A549 (cell line): ENCODE measurements at regions not wholly inside any gene's neighbourhood (a gene's known extent, or its start where the extent isn't known, plus 50 kb on each side); places are given as distances from the start of the nearest gene placed in this dataset.
A peak's percentile ranks its signal among the peaks of the same experiment; 100 is the strongest.
"Not testable (repeated sequence)": the region's sequence is repeated elsewhere in the genome, so short reads cannot be mapped to it uniquely, and the experiment has no call there.

Experiments
- ATAC-seq, 2 experiments: fragments of 200-7000 bp in 1 of 2; fragments of >200 bp in 1 of 2; cut with Nextera tagmentation in 1 of 2; cut with Tn5 transposase in 1 of 2; 3 replicates each; pipeline versions ENCODE4 v1.8.0 to v1.9.1; 2018 to 2020; ENCODE audit warnings: mild to moderate bottlenecking in 1 of 2, moderate library complexity in 1 of 2
- CTCF ChIA-PET: fragments of 300-600 bp; sonication (Branson Sonifier 250); formaldehyde crosslinking; extraction: SDS; loops from one replicate; lab custom pipeline; 2021; ENCODE audit warnings: antibody characterized with exemption, inconsistent platforms; lab: Yijun Ruan, JAX
- POLR2A ChIA-PET: fragments of 350-600 bp; formaldehyde crosslinking; extraction: SDS; loops from one replicate; lab custom pipeline; 2021; ENCODE audit warnings: antibody characterized with exemption, inconsistent platforms; lab: Yijun Ruan, JAX
- DNase-seq, 2 experiments: peaks; one replicate each; pipeline versions ENCODE4 v3.0.0 to v3.0.0-alpha.2; 2011 to 2016; ENCODE audit warnings: low read depth in 1 of 2, low spot score in 1 of 2
- FAIRE-seq: peaks from 2 replicates; lab custom pipeline; 2011; peaks lifted over from hg19 to GRCh38; lab: Jason Lieb, UNC
- H3K27ac ChIP-seq, 2 experiments: fragments of >200 bp; sonication (Bioruptor Twin); formaldehyde crosslinking; 3 replicates each; pipeline ENCODE4 v1.5.1; 2016 to 2017
- H3K4me1 ChIP-seq: fragments of >200 bp; sonication (Bioruptor Twin); formaldehyde crosslinking; 3 replicates; pipeline ENCODE4 v1.6.1; 2016
- H3K4me2 ChIP-seq: fragments of >200 bp; sonication (Bioruptor Twin); formaldehyde crosslinking; 3 replicates; pipeline ENCODE4 v1.6.1; 2016
- H3K4me3 ChIP-seq: fragments of >200 bp; sonication (Bioruptor Twin); formaldehyde crosslinking; 3 replicates; pipeline ENCODE4 v1.5.1; 2016
- H3K9me3 ChIP-seq: fragments of >200 bp; sonication (Bioruptor Twin); formaldehyde crosslinking; 3 replicates; pipeline ENCODE4 v1.6.1; 2016
- MAFK ChIP-seq: fragments of 450-650 bp; IDR thresholded peaks from 2 replicates; pipeline ENCODE4 v1.6.1; 2014; ENCODE audit not compliant: partially characterized antibody
- WGBS: methylation state at CpG from one replicate; pipeline ENCODE4 v1.1.6; 2017; ENCODE audit errors: missing lambda C conversion rate; 5-methylcytosine and 5-hydroxymethylcytosine counted together

- DNase-seq, result not testable (repeated sequence)
These were observed 821.9 kb downstream of the SPATA31A1 start for GRCh38 chr9:40177403-40177802.

DNA sequence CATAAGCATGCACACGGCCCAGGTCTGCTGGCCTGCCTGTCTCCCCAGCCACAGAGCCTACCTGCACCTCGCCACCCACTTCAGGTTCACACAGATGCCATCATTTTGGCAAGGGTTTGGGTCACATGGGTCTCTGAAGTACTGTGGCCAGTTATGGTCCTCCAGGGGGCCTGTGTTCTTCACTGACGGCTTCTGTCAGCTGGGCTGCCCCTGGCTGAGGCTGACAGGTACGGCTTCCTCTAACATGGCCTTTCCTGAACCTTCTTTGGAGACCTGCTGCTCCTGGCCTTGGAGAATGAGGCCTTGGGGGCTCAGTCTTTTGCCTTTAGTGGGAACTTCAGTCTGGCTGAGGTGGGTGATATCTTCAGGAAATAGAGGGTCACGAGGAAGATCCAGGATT lies 835.9 kb downstream of the SPATA31A1 start:
- FAIRE-seq, H3K4me3 ChIP-seq, H3K9me3 ChIP-seq, ATAC-seq, H3K4me1 ChIP-seq, H3K4me2 ChIP-seq, CTCF ChIA-PET, H3K27ac ChIP-seq, POLR2A ChIA-PET, DNase-seq: not testable (repeated sequence)
- WGBS, result 17% methylated on average over 2 of the region's 5 CpGs

More at GRCh38 chr9:40177403-40177802, 821.9 kb downstream of the SPATA31A1 start:
- ATAC-seq, result 0 out of 6 replicates have a peak, but pooled peaks of 1 of the 2 experiments have one; percentile 30
- H3K9me3 ChIP-seq, POLR2A ChIA-PET, H3K4me2 ChIP-seq, FAIRE-seq, H3K4me1 ChIP-seq, H3K27ac ChIP-seq, H3K4me3 ChIP-seq, CTCF ChIA-PET: not testable (repeated sequence)
- 63% methylated on average over 3 of the region's 23 CpGs for WGBS

- CTCF ChIA-PET, H3K9me3 ChIP-seq, H3K4me3 ChIP-seq, ATAC-seq, H3K27ac ChIP-seq, DNase-seq, H3K4me2 ChIP-seq, POLR2A ChIA-PET, H3K4me1 ChIP-seq, FAIRE-seq: not testable (repeated sequence)
- peak; percentile 18 for TF ChIP-seq MAFK
- 30% methylated on average over 1 of the region's 2 CpGs for WGBS
These were observed 836.7 kb downstream of the SPATA31A1 start for GRCh38 chr9:40192162-40192561.

- FAIRE-seq, H3K4me1 ChIP-seq, H3K27ac ChIP-seq, H3K9me3 ChIP-seq, DNase-seq, POLR2A ChIA-PET, CTCF ChIA-PET, H3K4me2 ChIP-seq, H3K4me3 ChIP-seq, ATAC-seq: not testable (repeated sequence)
- WGBS, result 41% methylated on average over 11 of the region's 15 CpGs
These were observed 840.8 kb downstream of the SPATA31A1 start for GRCh38 chr9:40196165-40196714.

- ATAC-seq, result not testable (repeated sequence)
These were observed 841.3 kb downstream of the SPATA31A1 start for GRCh38 chr9:40196803-40197202.

DNA sequence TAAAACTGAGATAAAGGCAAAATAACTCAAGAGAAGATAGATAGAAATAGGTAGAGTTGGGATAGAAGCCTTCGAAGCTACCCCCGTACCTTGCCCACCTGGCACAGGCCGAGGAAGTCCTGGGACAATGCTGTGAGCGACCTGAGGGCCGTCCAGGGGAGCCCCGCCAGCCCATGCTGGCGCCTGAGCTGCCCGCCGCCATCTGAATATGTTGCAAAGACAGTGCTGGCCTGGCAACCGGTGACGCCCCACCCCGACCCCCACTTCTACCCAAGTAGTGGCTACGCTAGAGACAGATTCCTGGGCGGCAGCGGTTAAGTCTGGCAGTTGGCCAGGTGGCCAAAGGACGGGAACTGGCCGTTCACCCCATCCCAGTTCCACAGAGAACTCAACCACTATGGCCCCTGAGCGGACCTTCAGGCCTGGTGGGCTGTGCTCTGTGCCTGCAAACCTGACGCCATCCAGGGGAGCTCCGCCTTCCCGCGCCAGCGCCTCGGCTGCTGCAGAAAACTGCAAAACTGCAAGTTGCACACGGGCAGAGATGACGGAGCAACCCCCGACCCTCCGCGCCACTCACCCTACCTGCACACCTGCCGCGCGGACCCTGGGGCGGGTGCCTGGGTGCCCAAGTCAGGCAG lies 866.2 kb downstream of the SPATA31A1 start:
- H3K9me3 ChIP-seq, FAIRE-seq, H3K4me1 ChIP-seq, ATAC-seq, H3K4me3 ChIP-seq, H3K27ac ChIP-seq, POLR2A ChIA-PET, CTCF ChIA-PET, H3K4me2 ChIP-seq, DNase-seq: not testable (repeated sequence)
- WGBS, result no CpG with 5 or more reads among the region's 33 CpGs

More at GRCh38 chr9:40196803-40197202, 841.3 kb downstream of the SPATA31A1 start:
- H3K4me2 ChIP-seq, H3K27ac ChIP-seq, H3K4me1 ChIP-seq, POLR2A ChIA-PET, DNase-seq, H3K4me3 ChIP-seq, FAIRE-seq, H3K9me3 ChIP-seq, CTCF ChIA-PET: not testable (repeated sequence)
- 58% methylated on average over 5 of the region's 18 CpGs for WGBS

DNA sequence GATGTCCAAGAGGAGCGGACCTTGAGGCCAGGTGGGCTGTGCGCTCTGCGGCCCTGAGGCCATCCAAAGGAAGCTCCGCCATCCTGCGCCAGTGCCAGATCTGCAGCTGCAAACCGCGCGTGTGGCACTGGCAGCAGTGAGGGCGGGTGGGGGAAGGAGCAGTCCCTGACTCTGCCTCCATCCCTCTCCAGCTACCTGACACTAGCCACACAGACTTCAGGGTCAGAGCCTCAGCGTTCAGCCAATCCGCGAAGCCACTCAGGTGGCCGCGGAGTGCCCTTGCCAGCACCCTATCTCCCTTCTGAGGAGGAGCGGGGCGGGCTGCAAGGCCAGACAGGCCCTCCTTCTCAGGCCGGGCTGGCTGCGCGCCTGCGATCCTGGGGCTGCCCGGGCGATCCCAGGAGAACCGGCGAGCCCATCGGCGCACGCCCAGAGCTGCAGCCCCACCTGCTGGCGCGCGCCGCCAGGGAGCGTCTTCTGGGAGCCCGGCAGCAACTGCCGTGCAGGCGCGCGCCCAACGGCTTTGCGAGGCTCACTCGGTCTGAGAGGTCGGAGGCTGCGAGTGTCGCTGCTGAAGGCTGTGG lies 867.2 kb downstream of the SPATA31A1 start:
- ATAC-seq, result peak in 1 of 2 experiments; percentile 98; a peak in 3 of 6 replicates
- DNase-seq, POLR2A ChIA-PET, H3K4me1 ChIP-seq, H3K9me3 ChIP-seq, H3K4me3 ChIP-seq, CTCF ChIA-PET, H3K27ac ChIP-seq, H3K4me2 ChIP-seq, FAIRE-seq: not testable (repeated sequence)
- no CpG with 5 or more reads among the region's 43 CpGs for WGBS

- H3K9me3 ChIP-seq, POLR2A ChIA-PET, H3K4me1 ChIP-seq, ATAC-seq, H3K27ac ChIP-seq, FAIRE-seq, CTCF ChIA-PET, DNase-seq, H3K4me3 ChIP-seq: not testable (repeated sequence)
- no CpG with 5 or more reads among the region's 33 CpGs for WGBS
- H3K4me2 ChIP-seq, result peak overlapping the region; percentile 41; the same call in 1 of the 3 replicates
These were observed 867.9 kb downstream of the SPATA31A1 start for GRCh38 chr9:40223353-40223752.
